ENCODE measurements at regions not wholly inside any gene's neighbourhood (a gene's known extent, or its start where the extent isn't known, plus 50 kb on each side); places are given as distances from the start of the nearest gene placed in this dataset.
"Not testable (repeated sequence)": the region's sequence is repeated elsewhere in the genome, so short reads cannot be mapped to it uniquely, and the experiment has no call there.

DNA sequence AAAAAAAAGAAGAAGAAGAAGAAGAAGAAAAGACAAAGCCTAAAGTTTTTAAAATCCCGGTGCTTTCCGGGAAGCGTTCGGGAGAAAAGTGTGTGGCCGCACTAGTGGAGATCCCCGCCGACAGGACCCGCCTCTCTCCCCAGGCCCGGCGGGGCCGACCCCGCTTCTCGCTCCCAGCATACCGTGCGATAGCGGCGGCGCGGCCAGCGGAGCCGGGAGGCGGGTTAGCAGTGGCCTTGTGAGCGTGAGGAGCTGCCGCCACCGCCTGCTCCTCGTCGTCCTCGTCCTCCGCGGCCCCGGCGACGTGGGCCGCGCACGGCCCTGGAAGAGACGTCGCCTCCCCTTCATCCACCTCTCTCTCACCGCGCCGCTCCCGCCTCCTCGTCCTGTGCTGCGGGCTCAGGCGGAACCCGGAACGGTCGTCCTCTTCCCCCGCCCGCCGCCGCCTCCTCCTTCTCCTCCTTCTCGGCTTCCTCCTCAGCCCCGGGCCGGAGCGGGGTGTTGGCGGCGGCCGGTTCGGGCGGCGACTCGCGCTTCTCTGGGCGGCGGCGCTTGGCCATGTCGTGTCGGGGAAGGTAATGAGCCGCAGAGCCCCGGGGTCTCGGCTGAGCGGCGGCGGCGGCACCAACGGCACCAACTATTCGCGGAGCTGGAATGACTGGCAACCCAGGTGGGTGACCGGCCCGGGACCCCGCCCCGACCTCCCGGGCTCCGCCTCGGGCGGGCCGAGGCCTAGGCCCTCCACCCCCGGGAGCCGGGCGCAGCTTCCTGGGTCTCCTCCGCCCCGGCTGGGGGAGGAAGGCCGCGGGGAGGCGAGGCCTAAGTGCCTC is 62.6 kb upstream of the CDR2 start:
- DNase-seq = peak in 1 of 2 experiments; percentile 27

DNA sequence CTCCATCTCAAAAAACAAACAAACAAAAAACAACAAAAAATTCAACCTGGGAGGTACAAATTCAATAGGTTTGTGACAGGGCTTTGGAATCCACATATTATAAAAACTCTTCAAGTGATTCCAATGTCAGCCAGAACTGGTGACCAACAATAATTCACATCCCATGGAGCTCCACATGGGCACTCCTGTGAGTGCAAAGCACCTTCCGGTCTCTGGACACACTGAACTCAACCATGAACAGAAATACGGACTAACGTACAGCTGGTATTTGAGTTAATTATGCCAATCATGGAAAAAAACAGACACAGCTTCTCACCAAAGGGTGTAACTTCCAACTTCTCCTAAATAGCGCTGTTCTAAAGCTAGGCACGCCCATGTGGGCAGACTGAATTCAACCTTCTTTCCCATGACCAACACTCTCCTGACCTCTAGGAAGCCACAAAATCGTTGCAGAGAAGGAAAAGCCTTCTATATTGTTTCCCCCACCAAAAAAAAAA is 62.0 kb upstream of the CDR2 start:
- not testable (repeated sequence) for DNase-seq

DNA sequence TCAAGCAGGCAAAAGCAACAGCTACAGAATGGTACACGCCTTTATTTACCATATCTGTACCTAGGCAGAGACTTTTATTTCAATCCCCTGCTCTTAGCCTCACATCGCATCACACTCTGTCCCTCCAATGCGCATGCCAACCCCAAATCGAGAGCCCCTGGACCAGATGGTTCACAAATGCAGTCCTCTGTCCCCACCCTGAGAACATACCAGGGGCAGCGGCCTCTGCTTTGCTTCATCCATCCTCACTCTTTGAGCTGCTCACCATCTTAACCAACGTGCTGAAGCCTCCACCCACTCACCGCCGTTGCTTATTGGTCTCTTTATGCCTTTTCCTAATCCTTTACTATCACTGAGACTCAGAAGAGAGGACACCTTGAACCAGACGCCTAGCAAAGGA is 56.9 kb upstream of the CDR2 start:
- not testable (repeated sequence) for DNase-seq

DNA sequence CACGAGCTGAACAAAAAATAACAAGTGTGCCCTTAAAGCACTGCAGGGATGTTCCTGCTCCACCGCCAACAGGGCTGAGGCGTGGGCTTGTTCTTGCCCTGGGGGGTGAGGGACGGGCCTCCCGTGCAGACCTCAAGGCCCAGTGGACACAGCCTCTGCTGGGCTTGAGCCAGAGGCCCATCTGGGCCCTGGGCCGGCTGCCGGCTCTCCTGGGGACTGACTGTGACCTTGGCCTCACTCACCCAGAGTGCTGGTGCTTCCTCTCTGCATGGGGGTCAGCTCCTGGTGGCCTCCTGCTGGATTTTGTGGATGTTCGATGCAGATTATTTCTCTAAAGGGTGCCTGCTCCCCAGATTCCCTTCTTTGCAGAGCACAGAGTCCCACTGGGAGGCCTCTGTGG is 54.2 kb upstream of the CDR2 start:
- no peak for DNase-seq

DNA sequence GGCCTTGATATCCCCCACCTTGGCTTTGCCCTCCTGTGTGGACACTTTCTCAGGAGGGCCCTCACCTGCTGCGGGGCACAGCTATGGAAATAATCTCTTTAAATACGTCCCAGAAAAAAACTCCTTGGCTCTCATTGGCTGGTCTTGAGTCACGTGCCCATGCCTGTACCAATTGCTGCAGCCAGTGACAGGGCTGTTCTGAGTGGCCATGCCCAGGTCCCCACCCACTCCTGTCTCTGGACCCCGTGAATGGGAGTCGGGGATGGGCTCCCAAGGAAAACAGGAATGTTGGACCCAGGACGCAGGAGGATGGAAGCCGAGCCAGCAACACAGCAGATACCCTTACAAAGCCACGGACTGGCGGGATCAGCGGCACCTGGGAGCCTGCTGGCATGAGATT is 53.1 kb upstream of the CDR2 start:
- DNase-seq = no peak

DNA sequence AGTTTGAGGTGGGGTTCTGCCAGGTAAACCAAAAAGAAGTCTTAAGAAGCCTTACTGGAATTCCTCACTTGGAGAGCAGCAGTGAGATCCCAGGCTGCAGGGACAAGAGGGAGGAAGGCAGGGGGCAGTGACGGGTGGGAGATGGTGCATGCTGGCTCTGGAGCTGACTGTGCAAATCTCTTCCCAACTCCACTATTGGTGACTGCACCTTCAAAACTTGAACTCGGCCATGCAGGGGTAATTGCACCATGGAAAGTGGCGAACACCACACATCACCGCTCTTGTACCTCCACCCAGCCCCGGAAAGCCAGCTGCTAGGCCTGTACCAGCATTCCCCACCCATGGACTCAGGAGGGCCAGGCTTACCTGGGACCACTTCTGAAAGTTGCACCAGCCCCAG is 51.4 kb upstream of the CDR2 start:
- no peak for DNase-seq

DNA sequence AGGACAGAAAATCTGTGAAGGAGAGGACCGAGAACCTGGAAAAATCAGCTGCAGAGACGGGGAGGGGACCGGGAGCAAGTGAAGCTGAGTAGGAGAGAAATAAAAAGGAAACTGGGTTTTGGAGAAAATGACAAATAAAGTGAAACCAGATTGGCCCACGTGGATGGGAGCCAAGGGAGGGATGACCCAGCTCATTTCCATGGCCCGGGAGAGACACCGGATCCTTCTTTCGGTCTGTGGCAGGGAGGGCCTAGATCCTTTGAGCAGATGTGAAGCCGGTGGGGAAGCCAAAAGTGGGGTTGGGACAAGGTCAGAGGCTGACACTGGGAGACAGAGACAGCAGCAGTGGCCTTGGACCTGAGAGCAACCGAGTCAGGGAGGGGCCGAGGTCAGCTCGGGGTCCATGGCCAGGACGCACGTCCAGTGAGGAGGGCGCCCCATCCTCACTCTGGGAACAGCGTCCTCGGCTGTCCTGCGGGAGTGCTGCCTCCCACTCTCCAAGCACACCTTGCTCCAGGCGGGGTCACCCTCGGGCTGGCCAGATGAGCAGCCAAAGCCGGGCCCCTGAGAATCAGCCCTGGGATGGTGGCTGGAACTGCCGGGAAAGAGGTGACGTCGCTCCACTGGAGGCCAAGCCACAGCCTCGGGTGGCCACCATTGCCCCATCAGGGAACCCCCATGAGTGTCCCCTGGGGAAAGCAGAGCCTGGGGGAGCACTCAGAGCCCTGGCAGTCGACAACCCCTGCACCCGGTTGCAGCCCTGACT is 50.8 kb upstream of the CDR2 start:
- no peak for DNase-seq

DNA sequence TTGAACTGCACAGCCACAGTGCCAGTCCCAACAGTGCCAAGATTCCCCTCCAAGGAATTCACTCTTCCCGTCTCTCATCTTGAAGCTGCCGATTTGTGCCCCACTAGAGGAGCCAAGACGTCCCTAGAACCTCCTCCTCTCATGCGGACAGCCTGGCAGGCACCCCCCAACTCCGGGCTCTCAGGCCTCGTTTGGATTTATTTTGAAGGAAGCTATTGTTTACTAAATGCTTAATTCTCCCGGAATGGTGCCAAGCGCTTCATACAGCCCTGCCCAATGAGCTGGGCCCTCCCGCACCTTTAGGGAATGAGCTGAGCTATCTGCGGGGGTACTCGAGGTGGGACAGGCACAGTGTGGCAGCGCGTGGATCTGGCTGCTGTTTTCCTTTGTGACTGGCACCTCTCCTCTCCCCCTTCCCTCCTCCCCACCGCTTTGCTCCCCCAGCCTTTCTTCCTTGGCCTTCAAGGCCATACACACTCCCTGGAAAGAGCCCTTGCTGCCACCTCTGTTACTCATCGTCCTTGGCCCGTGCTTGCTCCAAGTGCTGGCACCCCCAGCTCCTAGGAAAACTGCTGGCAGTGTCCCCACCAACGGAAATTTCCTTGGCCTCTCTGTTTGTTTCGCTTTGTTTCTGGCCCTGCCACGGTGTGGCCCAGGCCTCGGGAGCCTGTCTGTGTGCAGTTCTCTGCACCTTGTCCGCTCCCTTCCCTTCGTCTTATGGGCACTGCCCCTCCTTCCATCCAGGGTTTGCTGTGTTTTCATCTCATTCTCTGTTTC is 49.9 kb upstream of the CDR2 start:
- DNase-seq = no peak
